ENCODE measurements at regions not wholly inside any gene's neighbourhood (a gene's known extent, or its start where the extent isn't known, plus 50 kb on each side); places are given as distances from the start of the nearest gene placed in this dataset.

DNA sequence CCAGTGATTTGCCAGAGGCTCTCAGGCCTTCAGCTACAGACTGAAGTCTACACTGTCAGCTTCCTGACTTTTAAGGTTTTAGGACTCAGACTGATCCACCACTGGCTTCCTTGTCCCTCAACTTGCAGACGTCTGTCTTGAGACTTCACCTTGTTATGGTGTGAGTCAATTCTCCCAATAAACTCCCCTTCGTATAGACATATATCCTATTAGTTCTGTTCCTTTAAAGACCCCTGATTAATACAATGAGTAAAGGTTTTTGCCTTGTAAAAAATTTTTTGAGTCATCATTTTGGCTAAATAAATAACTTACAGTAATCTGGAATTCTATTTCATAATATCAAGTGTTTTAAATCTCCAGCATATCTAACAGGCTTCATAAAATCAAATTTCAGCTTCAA is 956.3 kb upstream of the CDH6 start:
- Histone ChIP-seq H3K27ac (ENCODE audit: low read depth in 2 of 2, low read length in 2 of 2) (no peak overlapping the region), H3K27me3 (ENCODE audit: control insufficient read depth, insufficient read depth, low read length) (no peaks in the 10 kb centered on the region), H3K9ac (ENCODE audit: low read length in 3 of 3) (no peak overlapping the region), H3K4me3 (ENCODE audit: low read length in 3 of 3) (no peak overlapping the region), H3K4me1 (ENCODE audit: control insufficient read depth in 2 of 3, insufficient read depth in 2 of 3, low read depth in 1 of 3, low read length in 3 of 3) (no peaks in the 10 kb centered on the region), H3K9me3 (ENCODE audit: control insufficient read depth in 2 of 3, insufficient read depth in 1 of 3, low read length in 3 of 3) (no peaks in the 10 kb centered on the region), H3K36me3 (ENCODE audit: control insufficient read depth in 2 of 3, insufficient read depth in 3 of 3, low read length in 3 of 3) (no peaks in the 10 kb centered on the region)
- FAIRE-seq (no peak), DNase-seq (no peak)
- TF ChIP-seq, protein P1, sequence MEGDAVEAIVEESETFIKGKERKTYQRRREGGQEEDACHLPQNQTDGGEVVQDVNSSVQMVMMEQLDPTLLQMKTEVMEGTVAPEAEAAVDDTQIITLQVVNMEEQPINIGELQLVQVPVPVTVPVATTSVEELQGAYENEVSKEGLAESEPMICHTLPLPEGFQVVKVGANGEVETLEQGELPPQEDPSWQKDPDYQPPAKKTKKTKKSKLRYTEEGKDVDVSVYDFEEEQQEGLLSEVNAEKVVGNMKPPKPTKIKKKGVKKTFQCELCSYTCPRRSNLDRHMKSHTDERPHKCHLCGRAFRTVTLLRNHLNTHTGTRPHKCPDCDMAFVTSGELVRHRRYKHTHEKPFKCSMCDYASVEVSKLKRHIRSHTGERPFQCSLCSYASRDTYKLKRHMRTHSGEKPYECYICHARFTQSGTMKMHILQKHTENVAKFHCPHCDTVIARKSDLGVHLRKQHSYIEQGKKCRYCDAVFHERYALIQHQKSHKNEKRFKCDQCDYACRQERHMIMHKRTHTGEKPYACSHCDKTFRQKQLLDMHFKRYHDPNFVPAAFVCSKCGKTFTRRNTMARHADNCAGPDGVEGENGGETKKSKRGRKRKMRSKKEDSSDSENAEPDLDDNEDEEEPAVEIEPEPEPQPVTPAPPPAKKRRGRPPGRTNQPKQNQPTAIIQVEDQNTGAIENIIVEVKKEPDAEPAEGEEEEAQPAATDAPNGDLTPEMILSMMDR (IDR thresholded peaks at IDR 0.05; ENCODE audit: borderline replicate concordance, extremely low read depth, insufficient read depth) = no peak
- intact Hi-C loops (cut with DNase I) = no loop called here

- FAIRE-seq (no peak), DNase-seq (no peak)
- no peaks in the 10 kb centered on the region for H3K4me1 ChIP-seq (ENCODE audit: control insufficient read depth in 2 of 3, insufficient read depth in 2 of 3, low read depth in 1 of 3, low read length in 3 of 3)
- peaks cover 0 to 10% (median 0%) of the 10 kb centered on the region in 3 donors for H3K9me3 ChIP-seq (ENCODE audit: control insufficient read depth in 2 of 3, insufficient read depth in 1 of 3, low read length in 3 of 3)
- no peak overlapping the region for H3K4me3 ChIP-seq (ENCODE audit: low read length in 3 of 3)
- no peak overlapping the region for H3K9ac ChIP-seq (ENCODE audit: low read length in 3 of 3)
- TF ChIP-seq, protein P1 (IDR thresholded peaks at IDR 0.05; ENCODE audit: borderline replicate concordance, extremely low read depth, insufficient read depth) = no peak
- no peaks in the 10 kb centered on the region for H3K36me3 ChIP-seq (ENCODE audit: control insufficient read depth in 2 of 3, insufficient read depth in 3 of 3, low read length in 3 of 3)
- H3K27ac ChIP-seq (ENCODE audit: low read depth in 2 of 2, low read length in 2 of 2) = no peak overlapping the region
- H3K27me3 ChIP-seq (ENCODE audit: control insufficient read depth, insufficient read depth, low read length) = no peaks in the 10 kb centered on the region
- intact Hi-C loops (cut with DNase I) = no loop called here
Measured at GRCh38 chr5:30209755-30210154, 983.7 kb upstream of the CDH6 start.

DNA sequence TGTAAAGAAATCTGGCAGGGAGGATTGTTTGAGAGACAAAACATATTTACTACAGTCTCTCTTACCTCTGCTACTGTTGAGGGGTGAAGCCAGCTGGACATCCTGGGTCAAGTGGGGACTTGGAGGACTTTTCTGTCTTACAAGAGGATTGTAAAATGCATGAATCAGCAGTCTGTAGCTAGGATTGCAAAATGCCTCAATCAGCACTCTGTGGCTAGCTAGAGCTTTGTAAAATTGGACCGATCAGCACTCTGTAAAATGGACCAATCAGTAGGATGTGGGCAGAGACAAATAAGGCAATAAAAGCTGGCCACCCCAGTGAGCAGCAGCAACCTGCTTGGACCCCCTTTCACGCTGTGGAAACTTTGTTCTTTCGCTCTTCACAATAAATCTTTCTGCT is 995.8 kb upstream of the CDH6 start:
- no peak for FAIRE-seq
- intact Hi-C loops (cut with DNase I) = no loop called here

DNA sequence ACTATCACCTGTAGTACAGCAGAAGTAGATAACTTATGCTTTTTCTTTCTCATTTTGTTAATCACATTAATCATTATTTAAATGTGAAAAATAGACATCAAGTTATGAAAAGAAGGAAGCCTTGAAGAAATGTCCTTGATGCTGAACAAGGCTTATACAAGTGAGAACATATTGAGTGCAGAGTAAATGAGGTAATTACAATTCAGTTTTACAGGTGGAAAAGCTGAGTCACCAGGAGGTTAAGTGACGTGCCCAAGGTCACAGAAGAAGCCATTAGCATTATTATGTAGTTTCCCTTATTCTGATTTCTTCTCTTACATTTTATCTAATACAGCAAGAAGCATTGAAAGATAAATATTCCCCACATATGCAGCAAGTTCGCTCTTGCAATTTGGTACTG is 998.5 kb upstream of the CDH6 start:
- intact Hi-C loops (cut with DNase I) = no loop called here
- Histone ChIP-seq H3K9ac (ENCODE audit: low read length in 3 of 3) (no peak overlapping the region), H3K4me3 (ENCODE audit: low read length in 3 of 3) (no peak overlapping the region), H3K9me3 (ENCODE audit: control insufficient read depth in 2 of 3, insufficient read depth in 1 of 3, low read length in 3 of 3) (no peaks in the 10 kb centered on the region), H3K36me3 (ENCODE audit: control insufficient read depth in 2 of 3, insufficient read depth in 3 of 3, low read length in 3 of 3) (no peaks in the 10 kb centered on the region), H3K27ac (ENCODE audit: low read depth in 2 of 2, low read length in 2 of 2) (no peak overlapping the region), H3K27me3 (ENCODE audit: control insufficient read depth, insufficient read depth, low read length) (no peaks in the 10 kb centered on the region), H3K4me1 (ENCODE audit: control insufficient read depth in 2 of 3, insufficient read depth in 2 of 3, low read depth in 1 of 3, low read length in 3 of 3) (no peaks in the 10 kb centered on the region)
- no peak for FAIRE-seq
- TF ChIP-seq, protein P1 (IDR thresholded peaks at IDR 0.05; ENCODE audit: borderline replicate concordance, extremely low read depth, insufficient read depth) = no peak
- DNase-seq = no peak

More for the DNA sequence above, 995.8 kb upstream of the CDH6 start:
- TF ChIP-seq, protein P1 (IDR thresholded peaks at IDR 0.05; ENCODE audit: borderline replicate concordance, extremely low read depth, insufficient read depth) = no peak
- Histone ChIP-seq H3K27ac (ENCODE audit: low read depth in 2 of 2, low read length in 2 of 2) (no peak overlapping the region), H3K4me3 (ENCODE audit: low read length in 3 of 3) (no peak overlapping the region), H3K4me1 (ENCODE audit: control insufficient read depth in 2 of 3, insufficient read depth in 2 of 3, low read depth in 1 of 3, low read length in 3 of 3) (no peaks in the 10 kb centered on the region), H3K27me3 (ENCODE audit: control insufficient read depth, insufficient read depth, low read length) (no peaks in the 10 kb centered on the region), H3K9ac (ENCODE audit: low read length in 3 of 3) (no peak overlapping the region), H3K36me3 (ENCODE audit: control insufficient read depth in 2 of 3, insufficient read depth in 3 of 3, low read length in 3 of 3) (no peaks in the 10 kb centered on the region), H3K9me3 (ENCODE audit: control insufficient read depth in 2 of 3, insufficient read depth in 1 of 3, low read length in 3 of 3) (no peaks in the 10 kb centered on the region)
- no peak for DNase-seq
